ENCODE measurements at regions not wholly inside any gene's neighbourhood (a gene's known extent, or its start where the extent isn't known, plus 50 kb on each side); places are given as distances from the start of the nearest gene placed in this dataset.
"Not testable (repeated sequence)": the region's sequence is repeated elsewhere in the genome, so short reads cannot be mapped to it uniquely, and the experiment has no call there.

DNA sequence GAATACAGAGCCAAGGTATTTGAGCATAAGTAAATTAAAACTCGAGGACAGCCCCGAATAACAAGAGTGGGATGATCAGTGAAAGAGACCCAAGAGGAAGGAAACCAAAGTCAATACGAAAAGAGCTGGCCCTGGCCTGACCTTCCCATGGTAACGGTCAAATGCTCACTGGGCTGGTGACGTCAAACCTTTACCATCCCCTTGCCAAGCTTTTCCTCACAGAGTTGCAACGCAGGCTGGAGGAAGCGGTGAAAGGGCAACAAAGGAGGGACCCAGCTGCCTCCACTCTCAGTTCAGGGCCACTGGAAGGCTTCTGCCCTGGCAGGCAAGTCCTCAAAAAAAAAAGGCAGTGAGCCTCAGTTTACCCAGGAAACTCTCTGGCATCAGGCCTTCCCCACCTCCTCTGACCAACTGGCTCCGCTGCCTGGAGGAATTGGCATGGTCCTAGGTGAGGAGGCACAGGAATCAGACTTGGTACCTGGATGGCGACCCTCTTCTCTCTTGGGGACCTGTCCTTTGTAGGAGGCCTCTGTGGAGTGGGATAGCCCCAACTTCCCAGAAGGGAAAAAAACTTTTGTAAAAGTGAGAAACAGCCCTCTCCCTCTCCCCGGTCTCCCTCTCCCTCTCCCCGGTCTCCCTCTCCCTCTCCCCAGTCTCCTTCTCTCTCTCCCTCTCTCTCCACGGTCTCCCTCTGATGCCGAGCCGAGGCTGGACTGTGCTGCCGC is 212.4 kb downstream of the ANAPC1 start:
- no peak overlapping the region for H3K4me3 ChIP-seq (ENCODE audit: low read depth, low read length)
- no peak for DNase-seq (ENCODE audit: low read depth)
- TF ChIP-seq CTCF (IDR thresholded peaks at IDR 0.05; ENCODE audit: insufficient read depth, low read length, poor library complexity, severe bottlenecking) = no peak
- H3K27me3 ChIP-seq (ENCODE audit: control insufficient read depth, insufficient read depth, low read length) = no peaks in the 10 kb centered on the region
- H3K36me3 ChIP-seq (ENCODE audit: control insufficient read depth, insufficient read depth, low read length) = no peaks in the 10 kb centered on the region

- not testable (repeated sequence) for H3K4me3 ChIP-seq (ENCODE audit: low read depth, low read length); H3K27me3 ChIP-seq (ENCODE audit: control insufficient read depth, insufficient read depth, low read length); DNase-seq (ENCODE audit: low read depth); H3K36me3 ChIP-seq (ENCODE audit: control insufficient read depth, insufficient read depth, low read length)
Measured at GRCh38 chr2:111672641-111673040, 211.4 kb downstream of the ANAPC1 start.

GRCh38 chr2:111673526-111673925 is 210.5 kb downstream of the ANAPC1 start:
- Histone ChIP-seq H3K4me3 (ENCODE audit: low read depth, low read length) (no peak overlapping the region), H3K27me3 (ENCODE audit: control insufficient read depth, insufficient read depth, low read length) (no peaks in the 10 kb centered on the region), H3K36me3 (ENCODE audit: control insufficient read depth, insufficient read depth, low read length) (no peaks in the 10 kb centered on the region)
- TF ChIP-seq CTCF (IDR thresholded peaks at IDR 0.05; ENCODE audit: insufficient read depth, low read length, poor library complexity, severe bottlenecking) = no peak
- DNase-seq (ENCODE audit: low read depth) = no peak

DNA sequence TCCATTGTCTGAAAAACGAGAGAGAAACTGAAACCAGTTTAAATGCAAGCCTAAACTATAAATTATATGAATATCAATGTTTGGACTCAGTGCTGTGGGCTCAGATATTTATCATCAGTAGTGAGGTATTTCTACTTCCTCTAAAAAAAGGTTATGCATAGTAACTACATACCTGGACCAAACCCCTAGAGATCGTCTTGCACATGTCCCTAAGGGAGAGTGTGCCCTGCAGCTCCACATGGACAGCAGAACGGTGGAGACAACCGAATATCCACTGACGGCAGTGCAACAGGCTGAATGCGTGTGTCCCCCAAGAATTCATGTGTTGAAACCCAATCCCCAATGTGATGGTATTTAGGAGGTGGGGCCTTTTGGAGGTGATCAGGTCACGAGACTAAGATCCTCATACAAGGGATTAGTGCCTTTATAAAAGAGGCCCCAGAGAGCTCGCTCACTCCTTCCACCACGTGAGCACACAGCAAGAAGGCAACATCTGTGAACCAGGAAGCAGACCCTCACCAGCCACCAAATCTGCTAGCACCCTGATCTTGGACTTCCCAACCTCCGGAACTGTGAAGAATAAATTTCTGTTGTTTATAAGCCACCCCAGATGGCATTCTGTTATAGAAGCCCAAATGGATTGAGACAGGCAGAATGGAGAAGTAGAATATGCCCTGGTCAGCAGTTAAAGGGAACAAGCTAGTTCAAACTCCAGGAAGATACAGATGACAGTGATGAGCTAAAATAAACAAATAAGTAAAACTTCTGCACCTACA is 208.4 kb downstream of the ANAPC1 start:
- no peak for TF ChIP-seq CTCF (IDR thresholded peaks at IDR 0.05; ENCODE audit: insufficient read depth, low read length, poor library complexity, severe bottlenecking)
- Histone ChIP-seq H3K36me3 (ENCODE audit: control insufficient read depth, insufficient read depth, low read length) (no peaks in the 10 kb centered on the region), H3K27me3 (ENCODE audit: control insufficient read depth, insufficient read depth, low read length) (no peaks in the 10 kb centered on the region), H3K4me3 (ENCODE audit: low read depth, low read length) (no peak overlapping the region)
- no peak for DNase-seq (ENCODE audit: low read depth)

DNA sequence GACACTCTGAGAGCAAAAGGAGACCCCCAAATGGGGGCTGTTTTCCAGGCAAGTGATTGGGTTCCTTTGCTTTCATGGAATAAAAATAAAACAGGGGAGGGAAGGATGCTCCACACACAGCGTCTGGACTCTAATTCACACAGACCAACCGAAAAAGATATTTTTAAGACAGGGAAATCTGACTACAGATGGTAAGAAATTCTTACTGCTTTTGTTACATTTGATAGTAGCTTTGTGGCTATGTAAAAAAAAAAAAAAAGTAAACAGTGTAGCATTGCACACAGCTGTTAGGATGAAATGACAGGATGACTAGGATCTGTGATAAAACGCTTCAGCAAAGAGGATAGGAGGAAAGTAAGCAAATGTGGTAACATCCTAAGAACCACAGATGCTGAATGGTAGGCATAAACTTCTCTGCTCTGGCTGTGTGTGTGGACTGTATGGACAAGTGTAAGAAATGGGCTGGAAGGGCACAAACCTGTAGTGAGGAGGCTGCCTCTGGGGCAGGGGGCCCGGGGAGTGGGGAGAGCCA is 207.6 kb downstream of the ANAPC1 start:
- H3K4me3 ChIP-seq (ENCODE audit: low read depth, low read length) = no peak overlapping the region
- TF ChIP-seq CTCF (IDR thresholded peaks at IDR 0.05; ENCODE audit: insufficient read depth, low read length, poor library complexity, severe bottlenecking) = no peak
- no peaks in the 10 kb centered on the region for H3K27me3 ChIP-seq (ENCODE audit: control insufficient read depth, insufficient read depth, low read length)
- no peaks in the 10 kb centered on the region for H3K36me3 ChIP-seq (ENCODE audit: control insufficient read depth, insufficient read depth, low read length)
- no peak for DNase-seq (ENCODE audit: low read depth)

- no peaks in the 10 kb centered on the region for H3K36me3 ChIP-seq (ENCODE audit: control insufficient read depth, insufficient read depth, low read length)
- no peak for DNase-seq (ENCODE audit: low read depth)
- TF ChIP-seq CTCF (IDR thresholded peaks at IDR 0.05; ENCODE audit: insufficient read depth, low read length, poor library complexity, severe bottlenecking) = no peak
- no peaks in the 10 kb centered on the region for H3K27me3 ChIP-seq (ENCODE audit: control insufficient read depth, insufficient read depth, low read length)
- H3K4me3 ChIP-seq (ENCODE audit: low read depth, low read length) = no peak overlapping the region
Measured at GRCh38 chr2:111678161-111678560, 205.8 kb downstream of the ANAPC1 start.

All from kidney epithelial cell (primary cell).